Activated T-cell treated with anti-CD3 and anti-CD28 coated beads, Interleukin-2, amount 50 U/mL, for 24 hours (primary cell): ENCODE measurements at regions not wholly inside any gene's neighbourhood (a gene's known extent, or its start where the extent isn't known, plus 50 kb on each side); places are given as distances from the start of the nearest gene placed in this dataset.
"Not testable (repeated sequence)": the region's sequence is repeated elsewhere in the genome, so short reads cannot be mapped to it uniquely, and the experiment has no call there.

Source experiments
- DNase-seq: peaks from one replicate; pipeline ENCODE4 v3.0.0-alpha.2; 2020
- H3K27ac Mint-ChIP-seq: 2 replicates; pipeline ENCODE4 v1.8.0; 2020; ENCODE audit warnings: mild to moderate bottlenecking, mixed read lengths
- H3K27me3 Mint-ChIP-seq: 2 replicates; pipeline ENCODE4 v1.8.0; 2020; ENCODE audit warnings: mixed read lengths
- H3K36me3 Mint-ChIP-seq: 2 replicates; pipeline ENCODE4 v1.8.0; 2020; ENCODE audit warnings: low read depth, mixed read lengths
- H3K4me1 Mint-ChIP-seq: 2 replicates; pipeline ENCODE4 v1.8.0; 2020; ENCODE audit warnings: low read depth, mixed read lengths
- H3K4me3 Mint-ChIP-seq: 2 replicates; pipeline ENCODE4 v1.8.0; 2020; ENCODE audit warnings: mild to moderate bottlenecking, moderate library complexity, mixed read lengths
- H3K9me3 Mint-ChIP-seq: 2 replicates; pipeline ENCODE4 v1.8.0; 2020; ENCODE audit warnings: mixed read lengths

- no peaks in the 10 kb centered on the region for H3K27me3 Mint-ChIP-seq
- H3K9me3 Mint-ChIP-seq, result peaks cover 5% of the 10 kb centered on the region
- no peak for DNase-seq
- H3K4me3 Mint-ChIP-seq, result no peak overlapping the region
- H3K36me3 Mint-ChIP-seq, result no peaks in the 10 kb centered on the region
- no peak overlapping the region for H3K27ac Mint-ChIP-seq
- H3K4me1 Mint-ChIP-seq, result no peaks in the 10 kb centered on the region
These were observed 229.0 kb downstream of the OXSM start for GRCh38 chr3:26018889-26019288.

- not testable (repeated sequence) for H3K36me3 Mint-ChIP-seq, H3K4me1 Mint-ChIP-seq, H3K9me3 Mint-ChIP-seq
These were observed 234.3 kb downstream of the OXSM start for GRCh38 chr3:26024206-26024605.

GRCh38 chr3:26029321-26029720, 239.4 kb downstream of the OXSM start:
- peaks cover 4% of the 10 kb centered on the region for H3K27me3 Mint-ChIP-seq
- H3K4me3 Mint-ChIP-seq, result no peak overlapping the region
- no peak overlapping the region for H3K27ac Mint-ChIP-seq
- DNase-seq, result no peak
- no peaks in the 10 kb centered on the region for H3K4me1 Mint-ChIP-seq
- H3K9me3 Mint-ChIP-seq, result peaks cover 3% of the 10 kb centered on the region
- H3K36me3 Mint-ChIP-seq, result no peaks in the 10 kb centered on the region

More at GRCh38 chr3:26024206-26024605, 234.3 kb downstream of the OXSM start:
- not testable (repeated sequence) for H3K27ac Mint-ChIP-seq, H3K4me3 Mint-ChIP-seq, H3K27me3 Mint-ChIP-seq, DNase-seq

GRCh38 chr3:26042126-26042525, 252.2 kb downstream of the OXSM start:
- not testable (repeated sequence) for H3K4me1 Mint-ChIP-seq, H3K36me3 Mint-ChIP-seq, H3K27ac Mint-ChIP-seq, DNase-seq, H3K4me3 Mint-ChIP-seq, H3K27me3 Mint-ChIP-seq
- H3K9me3 Mint-ChIP-seq, result peaks cover 12% of the 10 kb centered on the region

GRCh38 chr3:26049951-26050350, 260.1 kb downstream of the OXSM start:
- peaks cover 2% of the 10 kb centered on the region for H3K27me3 Mint-ChIP-seq
- H3K4me3 Mint-ChIP-seq, result no peak overlapping the region
- H3K9me3 Mint-ChIP-seq, result no peaks in the 10 kb centered on the region
- no peaks in the 10 kb centered on the region for H3K36me3 Mint-ChIP-seq
- DNase-seq, result no peak
- H3K27ac Mint-ChIP-seq, result no peak overlapping the region
- H3K4me1 Mint-ChIP-seq, result no peaks in the 10 kb centered on the region

GRCh38 chr3:26050776-26051175, 260.9 kb downstream of the OXSM start:
- Mint-ChIP-seq H3K27ac (no peak overlapping the region), H3K9me3 (no peaks in the 10 kb centered on the region), H3K4me3 (no peak overlapping the region), H3K36me3 (no peaks in the 10 kb centered on the region), H3K4me1 (no peaks in the 10 kb centered on the region), H3K27me3 (peaks cover 2% of the 10 kb centered on the region)
- no peak for DNase-seq

- H3K36me3 Mint-ChIP-seq, result no peaks in the 10 kb centered on the region
- H3K4me1 Mint-ChIP-seq, result no peaks in the 10 kb centered on the region
- no peak for DNase-seq
- no peak overlapping the region for H3K27ac Mint-ChIP-seq
- no peaks in the 10 kb centered on the region for H3K27me3 Mint-ChIP-seq
- no peak overlapping the region for H3K4me3 Mint-ChIP-seq
- no peaks in the 10 kb centered on the region for H3K9me3 Mint-ChIP-seq
These were observed 269.0 kb downstream of the OXSM start for GRCh38 chr3:26058901-26059321.

GRCh38 chr3:26061947-26062346, 272.1 kb downstream of the OXSM start:
- Mint-ChIP-seq H3K4me1 (no peaks in the 10 kb centered on the region), H3K27me3 (no peaks in the 10 kb centered on the region), H3K36me3 (no peaks in the 10 kb centered on the region), H3K27ac (no peak overlapping the region), H3K4me3 (no peak overlapping the region), H3K9me3 (no peaks in the 10 kb centered on the region)
- no peak for DNase-seq

GRCh38 chr3:26064297-26064696, 274.4 kb downstream of the OXSM start:
- Mint-ChIP-seq H3K4me3 (no peak overlapping the region), H3K36me3 (no peaks in the 10 kb centered on the region), H3K9me3 (no peaks in the 10 kb centered on the region), H3K27ac (no peak overlapping the region), H3K4me1 (no peaks in the 10 kb centered on the region), H3K27me3 (no peaks in the 10 kb centered on the region)
- no peak for DNase-seq

- no peaks in the 10 kb centered on the region for H3K36me3 Mint-ChIP-seq
- no peaks in the 10 kb centered on the region for H3K27me3 Mint-ChIP-seq
- H3K9me3 Mint-ChIP-seq, result no peaks in the 10 kb centered on the region
- H3K4me1 Mint-ChIP-seq, result no peaks in the 10 kb centered on the region
- no peak for DNase-seq
- H3K27ac Mint-ChIP-seq, result no peak overlapping the region
- H3K4me3 Mint-ChIP-seq, result no peak overlapping the region
These were observed 279.0 kb downstream of the OXSM start for GRCh38 chr3:26068890-26069289.

- Mint-ChIP-seq H3K27me3 (no peaks in the 10 kb centered on the region), H3K36me3 (no peaks in the 10 kb centered on the region), H3K27ac (no peak overlapping the region), H3K4me3 (no peak overlapping the region), H3K4me1 (no peaks in the 10 kb centered on the region), H3K9me3 (no peaks in the 10 kb centered on the region)
- DNase-seq, result no peak
These were observed 281.0 kb downstream of the OXSM start for GRCh38 chr3:26070854-26071253.

- Mint-ChIP-seq H3K4me1 (no peaks in the 10 kb centered on the region), H3K27ac (no peak overlapping the region), H3K9me3 (no peaks in the 10 kb centered on the region), H3K4me3 (no peak overlapping the region), H3K36me3 (no peaks in the 10 kb centered on the region), H3K27me3 (no peaks in the 10 kb centered on the region)
- DNase-seq, result no peak
These were observed 284.2 kb downstream of the OXSM start for GRCh38 chr3:26074080-26074479.

- H3K9me3 Mint-ChIP-seq, result no peaks in the 10 kb centered on the region
- peaks cover 2% of the 10 kb centered on the region for H3K27me3 Mint-ChIP-seq
- no peaks in the 10 kb centered on the region for H3K4me1 Mint-ChIP-seq
- H3K4me3 Mint-ChIP-seq, result no peak overlapping the region
- H3K36me3 Mint-ChIP-seq, result no peaks in the 10 kb centered on the region
- no peak for DNase-seq
- no peak overlapping the region for H3K27ac Mint-ChIP-seq
These were observed 288.6 kb downstream of the OXSM start for GRCh38 chr3:26078539-26078938.

GRCh38 chr3:26081166-26081565, 291.3 kb downstream of the OXSM start:
- no peak overlapping the region for H3K4me3 Mint-ChIP-seq
- H3K36me3 Mint-ChIP-seq, result no peaks in the 10 kb centered on the region
- H3K27me3 Mint-ChIP-seq, result peaks cover 2% of the 10 kb centered on the region
- H3K4me1 Mint-ChIP-seq, result no peaks in the 10 kb centered on the region
- H3K27ac Mint-ChIP-seq, result no peak overlapping the region
- no peaks in the 10 kb centered on the region for H3K9me3 Mint-ChIP-seq
- no peak for DNase-seq

GRCh38 chr3:26081806-26082205, 291.9 kb downstream of the OXSM start:
- Mint-ChIP-seq H3K4me1 (no peaks in the 10 kb centered on the region), H3K4me3 (no peak overlapping the region), H3K27me3 (peaks cover 2% of the 10 kb centered on the region), H3K36me3 (no peaks in the 10 kb centered on the region), H3K27ac (no peak overlapping the region), H3K9me3 (peaks cover 2% of the 10 kb centered on the region)
- no peak for DNase-seq

- Mint-ChIP-seq H3K4me1 (no peaks in the 10 kb centered on the region), H3K9me3 (peaks cover 11% of the 10 kb centered on the region), H3K36me3 (no peaks in the 10 kb centered on the region), H3K27me3 (peaks cover 2% of the 10 kb centered on the region), H3K27ac (no peak overlapping the region), H3K4me3 (no peak overlapping the region)
- no peak for DNase-seq
These were observed 293.0 kb downstream of the OXSM start for GRCh38 chr3:26082911-26083310.
